ENCODE measurements at regions not wholly inside any gene's neighbourhood (a gene's known extent, or its start where the extent isn't known, plus 50 kb on each side); places are given as distances from the start of the nearest gene placed in this dataset.

GRCh38 chr7:118969370-118969769, 744.9 kb downstream of the ANKRD7 start:
- no peak for DNase-seq (ENCODE audit: low read depth)

GRCh38 chr7:118971706-118972105, 747.2 kb downstream of the ANKRD7 start:
- TF ChIP-seq CTCF (IDR thresholded peaks at IDR 0.05; ENCODE audit: low read length, missing control alignments), result no peak
- no peak overlapping the region for H3K4me3 ChIP-seq (replicated peaks; ENCODE audit: low read depth, low read length)
- no peak for DNase-seq (ENCODE audit: low read depth)

More at GRCh38 chr7:118969370-118969769, 744.9 kb downstream of the ANKRD7 start:
- no peak overlapping the region for H3K4me3 ChIP-seq (replicated peaks; ENCODE audit: low read depth, low read length)
- no peak for TF ChIP-seq CTCF (IDR thresholded peaks at IDR 0.05; ENCODE audit: low read length, missing control alignments)

GRCh38 chr7:118974836-118975235, 750.3 kb downstream of the ANKRD7 start:
- no peak for DNase-seq (ENCODE audit: low read depth)
- H3K4me3 ChIP-seq (replicated peaks; ENCODE audit: low read depth, low read length), result no peak overlapping the region
- no peak for TF ChIP-seq CTCF (IDR thresholded peaks at IDR 0.05; ENCODE audit: low read length, missing control alignments)

GRCh38 chr7:118995350-118995749, 770.8 kb downstream of the ANKRD7 start:
- TF ChIP-seq CTCF (IDR thresholded peaks at IDR 0.05; ENCODE audit: low read length, missing control alignments), result no peak
- no peak overlapping the region for H3K4me3 ChIP-seq (replicated peaks; ENCODE audit: low read depth, low read length)

GRCh38 chr7:119007236-119007635, 782.7 kb downstream of the ANKRD7 start:
- no peak for DNase-seq (ENCODE audit: low read depth)
- no peak for TF ChIP-seq CTCF (IDR thresholded peaks at IDR 0.05; ENCODE audit: low read length, missing control alignments)
- no peak overlapping the region for H3K4me3 ChIP-seq (replicated peaks; ENCODE audit: low read depth, low read length)

More at GRCh38 chr7:118995350-118995749, 770.8 kb downstream of the ANKRD7 start:
- no peak for DNase-seq (ENCODE audit: low read depth)

- no peak overlapping the region for H3K4me3 ChIP-seq (replicated peaks; ENCODE audit: low read depth, low read length)
- no peak for TF ChIP-seq CTCF (IDR thresholded peaks at IDR 0.05; ENCODE audit: low read length, missing control alignments)
- DNase-seq (ENCODE audit: low read depth), result no peak
These were observed 786.1 kb downstream of the ANKRD7 start for GRCh38 chr7:119010635-119011034.

GRCh38 chr7:119026391-119026790, 801.9 kb downstream of the ANKRD7 start:
- no peak overlapping the region for H3K4me3 ChIP-seq (replicated peaks; ENCODE audit: low read depth, low read length)
- no peak for TF ChIP-seq CTCF (IDR thresholded peaks at IDR 0.05; ENCODE audit: low read length, missing control alignments)
- no peak for DNase-seq (ENCODE audit: low read depth)
